HCT116 (cell line): ENCODE measurements at regions not wholly inside any gene's neighbourhood (a gene's known extent, or its start where the extent isn't known, plus 50 kb on each side); places are given as distances from the start of the nearest gene placed in this dataset.

ENCODE experiments used
- ATAC-seq: fragments of 200-7000 bp; cut with Tn5 transposase; 2 replicates; pipeline ENCODE4 v1.9.1; 2020; ENCODE audit warnings: mild to moderate bottlenecking, moderate library complexity
- BruUV-seq: library from RNA; stranded (reverse); fragments of 400-500 nt; replicated peaks from 2 replicates; lab custom pipeline; 2021; lab: Mats Ljungman, UMichigan
- CTCF ChIA-PET: fragments of 300-600 bp; sonication (Branson Sonifier 250); formaldehyde crosslinking; loops from one replicate; lab custom pipeline; 2021; ENCODE audit warnings: antibody characterized with exemption; lab: Charles Lee
- POLR2A ChIA-PET: fragments of 300-600, 350-600 bp; sonication (Branson Sonifier 250); formaldehyde crosslinking; loops from one replicate; lab custom pipeline; 2021; ENCODE audit warnings: antibody characterized with exemption; lab: Charles Lee
- RAD21 ChIA-PET, 2 experiments: fragments of 300-600 bp; sonication (Branson Sonifier 250); formaldehyde crosslinking; loops; one replicate each; lab custom pipeline; 2023; ENCODE audit warnings: low total read pairs in 2 of 2; ENCODE audit not compliant: uncharacterized antibody in 2 of 2, unreplicated experiment in 2 of 2, low non-redundant PET in 1 of 2; lab: Charles Lee
- DNase-seq: peaks from one replicate; pipeline ENCODE4 v3.0.0-alpha.2; 2010; ENCODE audit warnings: low read depth, low spot score
- H2AFZ ChIP-seq: fragments of 200-600 bp; shearing (Covaris generic), sonication (generic); 2 replicates; pipeline ENCODE4 v1.6.1; 2017; ENCODE audit warnings: low read depth, mixed run types, mixed read lengths, antibody characterized with exemption, low read length; ENCODE audit not compliant: poor library complexity, severe bottlenecking
- H3K27ac ChIP-seq: 2 replicates; pipeline ENCODE4 v1.5.1; 2012; ENCODE audit warnings: low read depth, low read length
- H3K27me3 ChIP-seq: fragments of 200-600 bp; sonication (generic); 2 replicates; pipeline ENCODE4 v1.6.1; 2016; ENCODE audit warnings: mixed run types, low read length, mixed read lengths; ENCODE audit not compliant: insufficient read depth
- H3K36me3 ChIP-seq, 2 experiments: fragments of 200-500 bp in 1 of 2; fragments of 200-600 bp in 1 of 2; sonication (Bioruptor generic) in 1 of 2; sonication (generic) in 1 of 2; 2 replicates each; pipeline versions ENCODE4 v1.5.1 to v1.6.1; 2014 to 2016; ENCODE audit warnings: low read length in 2 of 2, inconsistent platforms in 1 of 2, mixed read lengths in 1 of 2, mixed run types in 1 of 2; ENCODE audit not compliant: insufficient read depth in 2 of 2, control insufficient read depth in 1 of 2
- H3K4me1 ChIP-seq, 2 experiments: fragments of 200-600 bp in 1 of 2; sonication (generic) in 1 of 2; 2 replicates each; pipeline versions ENCODE4 v1.5.1 to v1.6.1; 2012 to 2017; ENCODE audit warnings: low read length in 2 of 2, inconsistent platforms in 1 of 2, mild to moderate bottlenecking in 1 of 2, mixed read lengths in 1 of 2, mixed run types in 1 of 2, moderate library complexity in 1 of 2; ENCODE audit not compliant: insufficient read depth in 2 of 2, control insufficient read depth in 1 of 2
- H3K4me2 ChIP-seq: fragments of 200-600 bp; sonication (generic); 2 replicates; pipeline ENCODE4 v1.6.1; 2017; ENCODE audit warnings: mixed run types, low read length, mixed read lengths
- H3K4me3 ChIP-seq, 2 experiments: fragments of 200-600 bp in 1 of 2; sonication (generic) in 1 of 2; replicated peaks in 1 of 2; 2 replicates each; pipeline ENCODE4 v1.5.1; 2011 to 2016; ENCODE audit warnings: low read length in 2 of 2, control low read depth in 1 of 2, low read depth in 1 of 2, mild to moderate bottlenecking in 1 of 2, mixed read lengths in 1 of 2, mixed run types in 1 of 2
- H3K79me2 ChIP-seq: fragments of 200-600 bp; sonication (generic); 2 replicates; pipeline ENCODE4 v1.6.1; 2017; ENCODE audit warnings: mild to moderate bottlenecking, mixed run types, low read length, moderate library complexity, mixed read lengths; ENCODE audit not compliant: insufficient read depth
- H3K9ac ChIP-seq: fragments of 200-600 bp; sonication (generic); 2 replicates; pipeline ENCODE4 v1.6.1; 2016; ENCODE audit warnings: low read length, mixed read lengths
- H3K9me2 ChIP-seq: fragments of 200-600 bp; sonication (generic), shearing (Covaris generic); 2 replicates; pipeline ENCODE4 v1.6.1; 2017; ENCODE audit warnings: mixed run types, mild to moderate bottlenecking, moderate library complexity; ENCODE audit not compliant: insufficient read depth
- H3K9me3 ChIP-seq, 2 experiments: fragments of 200-500 bp in 1 of 2; fragments of 200-600 bp in 1 of 2; sonication (Bioruptor generic) in 1 of 2; sonication (generic) in 1 of 2; 2 replicates each; pipeline ENCODE4 v1.6.1; 2014 to 2017; ENCODE audit warnings: low read length in 2 of 2, mixed read lengths in 2 of 2, inconsistent platforms in 1 of 2, low read depth in 1 of 2, mild to moderate bottlenecking in 1 of 2, mixed run types in 1 of 2, moderate library complexity in 1 of 2; ENCODE audit not compliant: control insufficient read depth in 1 of 2, insufficient read depth in 1 of 2
- H4K20me1 ChIP-seq: fragments of 200-600 bp; sonication (generic), shearing (Covaris generic); 2 replicates; pipeline ENCODE4 v1.6.1; 2017; ENCODE audit warnings: mixed run types, mild to moderate bottlenecking, moderate library complexity; ENCODE audit not compliant: insufficient read depth
- CBX3 ChIP-seq: IDR thresholded peaks from 2 replicates; pipeline ENCODE4 v1.6.1; 2012; ENCODE audit warnings: low read depth
- EGR1 ChIP-seq: IDR thresholded peaks from 2 replicates; pipeline ENCODE4 v1.6.1; 2012; ENCODE audit warnings: low read depth
- ELF1 ChIP-seq: IDR thresholded peaks from 2 replicates; pipeline ENCODE4 v1.6.1; 2012; ENCODE audit warnings: low read depth, borderline replicate concordance
- EZH2 ChIP-seq: fragments of 200-600 bp; sonication (generic); IDR thresholded peaks from 2 replicates; pipeline ENCODE4 v1.6.1; 2017; ENCODE audit warnings: antibody characterized with exemption, mixed run types
- EZH2phosphoT487 ChIP-seq: fragments of 200-600 bp; IDR thresholded peaks from 2 replicates; pipeline ENCODE4 v1.6.1; 2018; ENCODE audit warnings: antibody characterized with exemption, borderline replicate concordance
- FOSL1 ChIP-seq: IDR thresholded peaks from 2 replicates; pipeline ENCODE4 v1.6.1; 2012; ENCODE audit warnings: low read depth
- JUND ChIP-seq: IDR thresholded peaks from 2 replicates; pipeline ENCODE4 v1.6.1; 2012
- POLR2A ChIP-seq: IDR thresholded peaks from 2 replicates; pipeline ENCODE4 v1.7.0; 2011; ENCODE audit warnings: borderline replicate concordance; ENCODE audit not compliant: insufficient read depth, insufficient read length; ENCODE audit errors: extremely low read depth
- POLR2AphosphoS5 ChIP-seq: IDR thresholded peaks from 2 replicates; pipeline ENCODE4 v1.6.1; 2011; ENCODE audit warnings: mild to moderate bottlenecking, low read depth, low read length, moderate library complexity
- RAD21 ChIP-seq: IDR thresholded peaks from 2 replicates; pipeline ENCODE4 v1.6.1; 2012; ENCODE audit warnings: low read depth, mild to moderate bottlenecking
- SIN3A ChIP-seq: IDR thresholded peaks from 2 replicates; pipeline ENCODE4 v1.6.1; 2012; ENCODE audit warnings: low read depth
- SP1 ChIP-seq: IDR thresholded peaks from 2 replicates; pipeline ENCODE4 v1.6.1; 2012; ENCODE audit warnings: low read depth
- SRF ChIP-seq: IDR thresholded peaks from 2 replicates; pipeline ENCODE4 v1.6.1; 2012; ENCODE audit warnings: low read depth
- YY1 ChIP-seq: IDR thresholded peaks from 2 replicates; pipeline ENCODE4 v1.6.1; 2011; ENCODE audit warnings: low read length, low read depth, moderate library complexity, mild to moderate bottlenecking; ENCODE audit not compliant: insufficient replicate concordance; ENCODE audit errors: extremely low read depth
- ZNF274 ChIP-seq: fragments of 200-500 bp; sonication (Bioruptor generic); IDR thresholded peaks from 2 replicates; pipeline ENCODE4 v1.6.1; 2014; ENCODE audit warnings: mild to moderate bottlenecking, low read depth, low read length, inconsistent platforms
- intact Hi-C: fragments of 100-400 bp; cut with micrococcal nuclease; formaldehyde crosslinking; loops from 2 replicates; pipeline ENCODE4 v1.10.0; 2022
- TF ChIP-seq, protein P1 (sequence below): IDR thresholded peaks from 2 replicates; pipeline ENCODE4 v1.6.1; 2012; ENCODE audit warnings: low read depth
- TF ChIP-seq, protein P2 (sequence below): IDR thresholded peaks from 2 replicates; pipeline ENCODE4 v1.6.1; 2011; ENCODE audit warnings: mild to moderate bottlenecking, low read length, moderate library complexity; ENCODE audit not compliant: insufficient replicate concordance; ENCODE audit errors: extremely low read depth
- TF ChIP-seq, protein P3 (sequence below): IDR thresholded peaks from 2 replicates; pipeline ENCODE4 v1.6.1; 2012

DNA sequence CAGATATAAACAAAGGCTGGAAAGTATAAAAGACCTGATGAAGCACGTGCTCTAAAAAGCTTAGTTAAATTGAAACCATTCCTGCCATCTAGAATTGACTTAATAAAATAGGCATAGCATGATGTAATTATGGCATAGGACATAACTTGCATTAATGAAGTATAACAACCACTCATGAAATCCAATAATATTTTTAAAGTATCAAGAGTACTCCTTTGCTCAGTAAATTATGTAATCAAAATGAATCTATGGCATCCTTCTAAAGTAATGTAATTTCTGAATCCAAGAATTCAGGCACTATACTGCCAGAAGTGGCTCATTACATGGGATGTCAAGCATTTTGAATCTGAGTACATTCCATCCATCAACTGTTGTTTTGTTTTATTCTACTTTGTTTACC is 548.5 kb upstream of the NRP1 start (continued):
- TF ChIP-seq, protein P1, sequence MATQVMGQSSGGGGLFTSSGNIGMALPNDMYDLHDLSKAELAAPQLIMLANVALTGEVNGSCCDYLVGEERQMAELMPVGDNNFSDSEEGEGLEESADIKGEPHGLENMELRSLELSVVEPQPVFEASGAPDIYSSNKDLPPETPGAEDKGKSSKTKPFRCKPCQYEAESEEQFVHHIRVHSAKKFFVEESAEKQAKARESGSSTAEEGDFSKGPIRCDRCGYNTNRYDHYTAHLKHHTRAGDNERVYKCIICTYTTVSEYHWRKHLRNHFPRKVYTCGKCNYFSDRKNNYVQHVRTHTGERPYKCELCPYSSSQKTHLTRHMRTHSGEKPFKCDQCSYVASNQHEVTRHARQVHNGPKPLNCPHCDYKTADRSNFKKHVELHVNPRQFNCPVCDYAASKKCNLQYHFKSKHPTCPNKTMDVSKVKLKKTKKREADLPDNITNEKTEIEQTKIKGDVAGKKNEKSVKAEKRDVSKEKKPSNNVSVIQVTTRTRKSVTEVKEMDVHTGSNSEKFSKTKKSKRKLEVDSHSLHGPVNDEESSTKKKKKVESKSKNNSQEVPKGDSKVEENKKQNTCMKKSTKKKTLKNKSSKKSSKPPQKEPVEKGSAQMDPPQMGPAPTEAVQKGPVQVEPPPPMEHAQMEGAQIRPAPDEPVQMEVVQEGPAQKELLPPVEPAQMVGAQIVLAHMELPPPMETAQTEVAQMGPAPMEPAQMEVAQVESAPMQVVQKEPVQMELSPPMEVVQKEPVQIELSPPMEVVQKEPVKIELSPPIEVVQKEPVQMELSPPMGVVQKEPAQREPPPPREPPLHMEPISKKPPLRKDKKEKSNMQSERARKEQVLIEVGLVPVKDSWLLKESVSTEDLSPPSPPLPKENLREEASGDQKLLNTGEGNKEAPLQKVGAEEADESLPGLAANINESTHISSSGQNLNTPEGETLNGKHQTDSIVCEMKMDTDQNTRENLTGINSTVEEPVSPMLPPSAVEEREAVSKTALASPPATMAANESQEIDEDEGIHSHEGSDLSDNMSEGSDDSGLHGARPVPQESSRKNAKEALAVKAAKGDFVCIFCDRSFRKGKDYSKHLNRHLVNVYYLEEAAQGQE: no peak
- TF ChIP-seq FOSL1 (no peak), ZNF274 (no peak)

DNA sequence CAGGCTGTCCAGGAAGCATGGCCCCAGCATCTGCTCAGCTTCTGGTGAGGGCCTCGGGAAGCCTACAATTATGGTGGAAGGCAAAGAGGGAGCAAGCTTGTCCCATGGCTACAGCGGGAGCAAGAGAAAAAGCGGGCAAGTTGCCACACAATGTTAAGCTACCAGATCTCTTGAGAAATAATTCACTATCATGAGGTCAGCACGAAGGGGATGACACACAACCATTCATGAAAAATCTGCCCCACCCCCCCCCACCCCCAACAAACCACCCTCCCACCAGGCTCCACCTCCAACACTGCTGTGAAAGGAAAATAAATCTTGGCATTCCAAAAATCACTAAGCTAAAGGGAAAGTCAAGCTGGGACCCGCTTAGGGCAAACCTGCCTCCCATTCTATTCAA is 545.8 kb upstream of the NRP1 start:
- Histone ChIP-seq H3K9me3 (no peaks in the 10 kb centered on the region), H3K9ac (no peak overlapping the region), H3K79me2 (no peaks in the 10 kb centered on the region), H3K36me3 (no peaks in the 10 kb centered on the region), H2AFZ (no peak overlapping the region), H3K9me2 (no peaks in the 10 kb centered on the region), H4K20me1 (no peaks in the 10 kb centered on the region), H3K4me1 (no peaks in the 10 kb centered on the region), H3K27me3 (no peaks in the 10 kb centered on the region), H3K27ac (no peak overlapping the region), H3K4me2 (no peak overlapping the region), H3K4me3 (no peak overlapping the region)
- intact Hi-C loops: no loop called here
- no peak for ATAC-seq
- BruUV-seq: no TSS peak
- ChIA-PET RAD21 (no interaction called here), POLR2A (no interaction called here), CTCF (no interaction called here)
- TF ChIP-seq EZH2phosphoT487 (no peak), SIN3A (no peak), EZH2 (no peak), SRF (no peak), POLR2A (no peak), ZNF274 (no peak), SP1 (no peak), RAD21 (no peak), ELF1 (no peak), EGR1 (no peak), CBX3 (no peak), POLR2AphosphoS5 (no peak), YY1 (no peak), JUND (no peak), FOSL1 (no peak)
- TF ChIP-seq, protein P2, sequence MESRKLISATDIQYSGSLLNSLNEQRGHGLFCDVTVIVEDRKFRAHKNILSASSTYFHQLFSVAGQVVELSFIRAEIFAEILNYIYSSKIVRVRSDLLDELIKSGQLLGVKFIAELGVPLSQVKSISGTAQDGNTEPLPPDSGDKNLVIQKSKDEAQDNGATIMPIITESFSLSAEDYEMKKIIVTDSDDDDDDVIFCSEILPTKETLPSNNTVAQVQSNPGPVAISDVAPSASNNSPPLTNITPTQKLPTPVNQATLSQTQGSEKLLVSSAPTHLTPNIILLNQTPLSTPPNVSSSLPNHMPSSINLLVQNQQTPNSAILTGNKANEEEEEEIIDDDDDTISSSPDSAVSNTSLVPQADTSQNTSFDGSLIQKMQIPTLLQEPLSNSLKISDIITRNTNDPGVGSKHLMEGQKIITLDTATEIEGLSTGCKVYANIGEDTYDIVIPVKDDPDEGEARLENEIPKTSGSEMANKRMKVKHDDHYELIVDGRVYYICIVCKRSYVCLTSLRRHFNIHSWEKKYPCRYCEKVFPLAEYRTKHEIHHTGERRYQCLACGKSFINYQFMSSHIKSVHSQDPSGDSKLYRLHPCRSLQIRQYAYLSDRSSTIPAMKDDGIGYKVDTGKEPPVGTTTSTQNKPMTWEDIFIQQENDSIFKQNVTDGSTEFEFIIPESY: no peak
- TF ChIP-seq, protein P3, sequence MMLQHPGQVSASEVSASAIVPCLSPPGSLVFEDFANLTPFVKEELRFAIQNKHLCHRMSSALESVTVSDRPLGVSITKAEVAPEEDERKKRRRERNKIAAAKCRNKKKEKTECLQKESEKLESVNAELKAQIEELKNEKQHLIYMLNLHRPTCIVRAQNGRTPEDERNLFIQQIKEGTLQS: no peak
- no peak for DNase-seq
